ENCODE measurements at regions not wholly inside any gene's neighbourhood (a gene's known extent, or its start where the extent isn't known, plus 50 kb on each side); places are given as distances from the start of the nearest gene placed in this dataset.

- no peaks in the 10 kb centered on the region for H3K27me3 ChIP-seq
- H3K4me3 ChIP-seq: no peak overlapping the region
- H3K9me3 ChIP-seq: no peaks in the 10 kb centered on the region
- 66 to 84% (median 78%) methylated on average over 1 of the region's 1 CpG for WGBS, 3 donors
- DNase-seq: no peak
- TF ChIP-seq POLR2A (IDR thresholded peaks at IDR 0.05): no peak
- TF ChIP-seq CTCF (IDR thresholded peaks at IDR 0.05): no peak
- no peak for TF ChIP-seq EP300 (IDR thresholded peaks at IDR 0.05)
- no peak overlapping the region for H3K27ac ChIP-seq
- no peaks in the 10 kb centered on the region for H3K4me1 ChIP-seq (ENCODE audit: insufficient read depth)
- intact Hi-C loops (cut with DNase I): no loop called here
- H3K36me3 ChIP-seq: no peaks in the 10 kb centered on the region
Measured at GRCh38 chr11:97850701-97851100, 1170.0 kb upstream of the CNTN5 start.

GRCh38 chr11:97854357-97854756, 1166.4 kb upstream of the CNTN5 start:
- Histone ChIP-seq H3K27ac (no peak overlapping the region), H3K27me3 (no peaks in the 10 kb centered on the region), H3K9me3 (no peaks in the 10 kb centered on the region), H3K36me3 (no peaks in the 10 kb centered on the region), H3K4me1 (ENCODE audit: insufficient read depth) (no peaks in the 10 kb centered on the region), H3K4me3 (no peak overlapping the region)
- intact Hi-C loops (cut with DNase I): no loop called here
- TF ChIP-seq CTCF (IDR thresholded peaks at IDR 0.05) (no peak), EP300 (IDR thresholded peaks at IDR 0.05) (no peak), POLR2A (IDR thresholded peaks at IDR 0.05) (no peak)
- DNase-seq: no peak
- 48 to 83% (median 63%) methylated on average over 3 of the region's 3 CpGs for WGBS, 3 donors

- no peak for TF ChIP-seq CTCF (IDR thresholded peaks at IDR 0.05)
- TF ChIP-seq POLR2A (IDR thresholded peaks at IDR 0.05): no peak
- no peak for TF ChIP-seq EP300 (IDR thresholded peaks at IDR 0.05)
- no peaks in the 10 kb centered on the region for H3K9me3 ChIP-seq
- 92 to 95% (median 93%) methylated on average over 14 of the region's 14 CpGs for WGBS, 3 donors
- H3K27ac ChIP-seq: no peak overlapping the region
- no peak for DNase-seq
- H3K4me3 ChIP-seq: no peak overlapping the region
- intact Hi-C loops (cut with DNase I): no loop called here
- H3K27me3 ChIP-seq: no peaks in the 10 kb centered on the region
- no peaks in the 10 kb centered on the region for H3K4me1 ChIP-seq (ENCODE audit: insufficient read depth)
- no peaks in the 10 kb centered on the region for H3K36me3 ChIP-seq
Measured at GRCh38 chr11:97854877-97855276, 1165.9 kb upstream of the CNTN5 start.

- Histone ChIP-seq H3K36me3 (no peaks in the 10 kb centered on the region), H3K4me3 (no peak overlapping the region), H3K4me1 (ENCODE audit: insufficient read depth) (no peaks in the 10 kb centered on the region), H3K27me3 (no peaks in the 10 kb centered on the region), H3K27ac (no peak overlapping the region), H3K9me3 (no peaks in the 10 kb centered on the region)
- WGBS, 3 donors: 67 to 77% (median 68%) methylated on average over 2 of the region's 2 CpGs
- intact Hi-C loops (cut with DNase I): no loop called here
- TF ChIP-seq CTCF (IDR thresholded peaks at IDR 0.05) (no peak), EP300 (IDR thresholded peaks at IDR 0.05) (no peak), POLR2A (IDR thresholded peaks at IDR 0.05) (no peak)
- no peak for DNase-seq
Measured at GRCh38 chr11:97856666-97857065, 1164.1 kb upstream of the CNTN5 start.

GRCh38 chr11:97860237-97860636, 1160.5 kb upstream of the CNTN5 start:
- Histone ChIP-seq H3K36me3 (no peaks in the 10 kb centered on the region), H3K4me1 (ENCODE audit: insufficient read depth) (no peaks in the 10 kb centered on the region), H3K27me3 (no peaks in the 10 kb centered on the region), H3K4me3 (no peak overlapping the region), H3K9me3 (no peaks in the 10 kb centered on the region), H3K27ac (no peak overlapping the region)
- 83 to 90% (median 89%) methylated on average over 1 of the region's 1 CpG for WGBS, 3 donors
- TF ChIP-seq POLR2A (IDR thresholded peaks at IDR 0.05) (no peak), CTCF (IDR thresholded peaks at IDR 0.05) (no peak), EP300 (IDR thresholded peaks at IDR 0.05) (no peak)
- intact Hi-C loops (cut with DNase I): no loop called here
- no peak for DNase-seq
